Epithelial cell of proximal tubule (primary cell): ENCODE measurements at regions not wholly inside any gene's neighbourhood (a gene's known extent, or its start where the extent isn't known, plus 50 kb on each side); places are given as distances from the start of the nearest gene placed in this dataset.
"Not testable (repeated sequence)": the region's sequence is repeated elsewhere in the genome, so short reads cannot be mapped to it uniquely, and the experiment has no call there.

ENCODE experiments used
- DNase-seq: peaks from one replicate; pipeline ENCODE4 v3.0.0-alpha.2; 2011; ENCODE audit warnings: low read depth
- H3K4me3 ChIP-seq: 2 replicates; pipeline ENCODE4 v1.5.1; 2011; ENCODE audit warnings: low read depth, mild to moderate bottlenecking, low read length
- TF ChIP-seq, protein P1 (sequence below): conservative IDR thresholded peaks from 2 replicates; pipeline ENCODE4 v1.5.1; 2012; ENCODE audit warnings: low read depth, mild to moderate bottlenecking, low read length

- DNase-seq, result no peak
- TF ChIP-seq, protein P1, sequence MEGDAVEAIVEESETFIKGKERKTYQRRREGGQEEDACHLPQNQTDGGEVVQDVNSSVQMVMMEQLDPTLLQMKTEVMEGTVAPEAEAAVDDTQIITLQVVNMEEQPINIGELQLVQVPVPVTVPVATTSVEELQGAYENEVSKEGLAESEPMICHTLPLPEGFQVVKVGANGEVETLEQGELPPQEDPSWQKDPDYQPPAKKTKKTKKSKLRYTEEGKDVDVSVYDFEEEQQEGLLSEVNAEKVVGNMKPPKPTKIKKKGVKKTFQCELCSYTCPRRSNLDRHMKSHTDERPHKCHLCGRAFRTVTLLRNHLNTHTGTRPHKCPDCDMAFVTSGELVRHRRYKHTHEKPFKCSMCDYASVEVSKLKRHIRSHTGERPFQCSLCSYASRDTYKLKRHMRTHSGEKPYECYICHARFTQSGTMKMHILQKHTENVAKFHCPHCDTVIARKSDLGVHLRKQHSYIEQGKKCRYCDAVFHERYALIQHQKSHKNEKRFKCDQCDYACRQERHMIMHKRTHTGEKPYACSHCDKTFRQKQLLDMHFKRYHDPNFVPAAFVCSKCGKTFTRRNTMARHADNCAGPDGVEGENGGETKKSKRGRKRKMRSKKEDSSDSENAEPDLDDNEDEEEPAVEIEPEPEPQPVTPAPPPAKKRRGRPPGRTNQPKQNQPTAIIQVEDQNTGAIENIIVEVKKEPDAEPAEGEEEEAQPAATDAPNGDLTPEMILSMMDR, result no peak
- no peak overlapping the region for H3K4me3 ChIP-seq
These were observed 165.6 kb upstream of the POGK start for GRCh38 chr1:166673722-166674121.

DNA sequence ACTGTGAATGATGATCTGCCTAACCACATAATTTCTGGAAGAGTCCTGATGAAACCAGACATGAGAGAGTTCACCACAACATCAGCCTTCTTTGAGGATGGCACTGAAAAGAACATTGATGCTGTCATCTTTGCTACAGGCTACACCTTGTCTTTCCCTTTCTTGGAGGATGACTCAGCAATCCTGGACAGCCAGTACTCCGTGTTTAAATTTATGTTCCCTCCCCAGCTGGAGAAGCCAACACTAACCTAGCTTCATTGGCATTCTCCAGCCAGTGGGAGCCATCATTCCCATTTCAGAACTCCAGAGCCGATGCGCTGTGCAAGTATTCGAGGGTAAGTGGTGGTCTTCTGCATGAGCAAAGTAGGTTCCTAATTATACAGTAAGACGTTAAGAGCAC is 164.1 kb upstream of the POGK start:
- H3K4me3 ChIP-seq, result no peak overlapping the region
- no peak for DNase-seq
- TF ChIP-seq, protein P1, result no peak

GRCh38 chr1:166676981-166677380 is 162.3 kb upstream of the POGK start:
- TF ChIP-seq, protein P1, result no peak
- no peak for DNase-seq
- no peak overlapping the region for H3K4me3 ChIP-seq

- TF ChIP-seq, protein P1, result no peak
- no peak overlapping the region for H3K4me3 ChIP-seq
- no peak for DNase-seq
These were observed 159.9 kb upstream of the POGK start for GRCh38 chr1:166679369-166679768.

GRCh38 chr1:166682588-166682987 is 156.7 kb upstream of the POGK start:
- no peak for DNase-seq
- TF ChIP-seq, protein P1, result no peak
- H3K4me3 ChIP-seq, result no peak overlapping the region

- not testable (repeated sequence) for H3K4me3 ChIP-seq, DNase-seq
These were observed 154.6 kb upstream of the POGK start for GRCh38 chr1:166684669-166685068.

DNA sequence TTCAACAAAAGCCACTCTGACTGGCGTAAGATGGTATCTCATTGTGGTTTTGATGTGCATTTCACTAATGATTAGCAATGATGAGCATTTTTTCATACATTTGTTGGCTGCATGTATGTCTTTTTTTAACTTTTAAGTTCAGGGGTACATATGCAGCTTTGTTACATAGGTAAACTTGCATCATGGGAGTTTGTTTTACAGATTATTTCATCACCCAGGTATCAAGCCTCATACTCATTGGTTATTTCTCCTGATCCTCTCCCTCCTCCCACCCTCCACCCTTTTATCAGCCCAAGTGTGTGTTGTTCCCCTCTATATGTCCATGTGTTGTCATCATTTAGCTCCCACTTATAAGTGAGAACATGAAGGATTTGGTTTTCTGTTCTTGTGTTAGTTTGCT is 154.1 kb upstream of the POGK start:
- TF ChIP-seq, protein P1, result no peak
- no peak overlapping the region for H3K4me3 ChIP-seq

DNA sequence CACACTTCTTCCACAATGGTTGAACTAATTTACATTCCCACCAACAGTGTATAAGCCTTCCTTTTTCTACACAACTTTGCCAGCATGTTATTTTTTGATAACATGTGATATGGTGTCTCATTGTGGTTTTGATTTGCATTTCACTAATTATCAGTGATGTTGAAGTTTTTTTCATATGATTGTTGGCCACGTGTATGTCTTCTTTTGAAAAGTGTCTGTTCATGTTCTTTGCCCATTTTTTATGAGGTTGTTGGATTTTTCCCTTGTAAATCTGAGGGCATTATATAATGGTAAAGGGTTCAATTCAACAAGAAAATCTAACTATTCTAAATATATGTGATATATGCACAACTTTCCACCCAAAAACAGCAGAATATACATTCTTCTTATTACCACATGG is 153.4 kb upstream of the POGK start:
- not testable (repeated sequence) for H3K4me3 ChIP-seq, DNase-seq

More for the DNA sequence above, 154.1 kb upstream of the POGK start:
- DNase-seq, result no peak

- DNase-seq, H3K4me3 ChIP-seq: not testable (repeated sequence)
These were observed 148.7 kb upstream of the POGK start for GRCh38 chr1:166690596-166690995.
